Ovary (tissue), 7 donors: ENCODE measurements at regions not wholly inside any gene's neighbourhood (a gene's known extent, or its start where the extent isn't known, plus 50 kb on each side); places are given as distances from the start of the nearest gene placed in this dataset.
"Not testable (repeated sequence)": the region's sequence is repeated elsewhere in the genome, so short reads cannot be mapped to it uniquely, and the experiment has no call there.

Experiments used
- DNase-seq, 5 donors: peaks; one replicate each; pipeline ENCODE4 v3.0.0-alpha.2; 2019 to 2020
- H3K27ac ChIP-seq, 2 donors: fragments of 200-600 bp; one replicate each; pipeline versions ENCODE4 v1.5.1 to v1.8.0; 2019 to 2022
- H3K27me3 ChIP-seq: fragments of 200-600 bp; one replicate; pipeline ENCODE4 v1.8.0; 2022
- H3K36me3 ChIP-seq: fragments of 200-600 bp; sonication (generic); one replicate; pipeline ENCODE4 v1.5.1; 2019
- H3K4me1 ChIP-seq: one replicate; pipeline ENCODE4 v1.8.1; 2013; ENCODE audit warnings: mild to moderate bottlenecking, moderate library complexity; ENCODE audit not compliant: insufficient read depth
- H3K4me3 ChIP-seq: fragments of 200-600 bp; sonication (generic); one replicate; pipeline ENCODE4 v1.5.1; 2017
- H3K9me3 ChIP-seq, 2 donors: fragments of 200-600 bp in 1 of 2; sonication (generic) in 1 of 2; one replicate each; pipeline versions ENCODE4 v1.5.1 to v1.8.1; 2013 to 2019; ENCODE audit warnings: mild to moderate bottlenecking in 1 of 2, moderate library complexity in 1 of 2
- CTCF ChIP-seq, 3 donors: fragments of 450-650 bp in 2 of 3; fragments of 200-600 bp in 1 of 3; IDR thresholded peaks; one replicate each; pipeline versions ENCODE4 v1.5.1 to v1.8.0; 2016 to 2022; ENCODE audit warnings: antibody characterized with exemption in 3 of 3, mild to moderate bottlenecking in 1 of 3
- EP300 ChIP-seq: sonication (generic); formaldehyde crosslinking; IDR thresholded peaks from one replicate; pipeline ENCODE4 v1.6.1; 2017; ENCODE audit warnings: antibody characterized with exemption
- POLR2A ChIP-seq: fragments of 450-650 bp; IDR thresholded peaks from one replicate; pipeline ENCODE4 v1.6.1; 2017; ENCODE audit warnings: antibody characterized with exemption, mild to moderate bottlenecking, moderate library complexity
- WGBS, 3 donors: extraction: QIAGEN DNeasy Blood & Tissue Kit in 1 of 3; methylation state at CpG; one replicate each; pipeline versions ENCODE4 v1.1.5 to v1.1.7; 2013 to 2017; 5-methylcytosine and 5-hydroxymethylcytosine counted together
- intact Hi-C, 4 donors: fragments of 100-400 bp; cut with DNase I; formaldehyde crosslinking; loops; one replicate each; pipeline versions ENCODE4 v1.11.0 to v1.15.1; 2022 to 2023
- donor health status: DM: no; HTN: no; CAD: no; lungs with moderate emphysema.
- donor health status: DM: no; HTN: no; CAD: no.
- donor health status: Bipolar disorder and iron deficiency.
- donor health status: DM: no; HTN: no; CAD: no.
- donor health status: DM: yes; HTN: yes; CAD: no.

- intact Hi-C loops = no loop called here
- H3K27ac ChIP-seq = no peak overlapping the region
These were observed 257.4 kb upstream of the USP25 start for GRCh38 chr21:15472108-15473040.

GRCh38 chr21:15477773-15478172 lies 252.0 kb upstream of the USP25 start:
- DNase-seq, H3K4me3 ChIP-seq, H3K36me3 ChIP-seq, intact Hi-C loops, H3K9me3 ChIP-seq, H3K27me3 ChIP-seq, H3K27ac ChIP-seq, H3K4me1 ChIP-seq: not testable (repeated sequence)
- 91 to 98% (median 97%) methylated on average over 3 of the region's 3 CpGs for WGBS, 3 donors

More at GRCh38 chr21:15472108-15473040, 257.4 kb upstream of the USP25 start:
- no peak overlapping the region for H3K4me3 ChIP-seq
- H3K9me3 ChIP-seq = no peaks in the 10 kb centered on the region
- no peaks in the 10 kb centered on the region for H3K27me3 ChIP-seq
- no peak for DNase-seq
- WGBS, 3 donors = 70 to 86% (median 85%) methylated on average over 6 of the region's 6 CpGs
- H3K36me3 ChIP-seq = no peaks in the 10 kb centered on the region
- TF ChIP-seq EP300 (no peak), POLR2A (no peak), CTCF (IDR thresholded peaks at IDR 0.05) (no peak)
- no peaks in the 10 kb centered on the region for H3K4me1 ChIP-seq

- H3K27me3 ChIP-seq = no peaks in the 10 kb centered on the region
- 92 to 96% (median 93%) methylated on average over 6 of the region's 6 CpGs for WGBS, 3 donors
These were observed 249.6 kb upstream of the USP25 start for GRCh38 chr21:15480160-15480559.

GRCh38 chr21:15483138-15483780 lies 246.5 kb upstream of the USP25 start:
- Histone ChIP-seq H3K9me3 (no peaks in the 10 kb centered on the region), H3K27ac (no peak overlapping the region), H3K4me1 (no peaks in the 10 kb centered on the region), H3K27me3 (no peaks in the 10 kb centered on the region), H3K36me3 (no peaks in the 10 kb centered on the region), H3K4me3 (no peak overlapping the region)
- peak; percentile 80 to 88 (median 87) for DNase-seq
- intact Hi-C loops = loop anchor here in 2 of 4 donors (5.0 to 10.0 kb wide), 4 partner anchors 621 to 1228 kb away; no protein-coding TSS in a partner anchor
- 10 to 14% (median 12%) methylated on average over 8 of the region's 8 CpGs for WGBS, 3 donors
- TF ChIP-seq EP300 = no peak
- TF ChIP-seq CTCF (IDR thresholded peaks at IDR 0.05) = peak; percentile 70 to 80 (median 76)

More at GRCh38 chr21:15480160-15480559, 249.6 kb upstream of the USP25 start:
- no peak for TF ChIP-seq POLR2A
- no peak overlapping the region for H3K27ac ChIP-seq
- intact Hi-C loops = loop anchor here in 2 of 4 donors (5.0 to 10.0 kb wide), 4 partner anchors 618 to 1225 kb away; no protein-coding TSS in a partner anchor
- no peaks in the 10 kb centered on the region for H3K36me3 ChIP-seq
- DNase-seq = no peak
- no peak overlapping the region for H3K4me3 ChIP-seq
- H3K9me3 ChIP-seq = no peaks in the 10 kb centered on the region
- H3K4me1 ChIP-seq = no peaks in the 10 kb centered on the region

- intact Hi-C loops = loop anchor here in 2 of 4 donors (10.0 kb wide), 3 partner anchors 632 to 1232 kb away; no protein-coding TSS in a partner anchor
- H3K27ac ChIP-seq = no peak overlapping the region
These were observed 243.2 kb upstream of the USP25 start for GRCh38 chr21:15486460-15487195.

More at GRCh38 chr21:15486460-15487195, 243.2 kb upstream of the USP25 start:
- Histone ChIP-seq H3K27me3 (no peaks in the 10 kb centered on the region), H3K9me3 (no peaks in the 10 kb centered on the region), H3K4me1 (no peaks in the 10 kb centered on the region), H3K4me3 (no peak overlapping the region), H3K36me3 (no peaks in the 10 kb centered on the region)
- no peak for DNase-seq
- 83 to 89% (median 89%) methylated on average over 11 of the region's 11 CpGs for WGBS, 3 donors
- TF ChIP-seq EP300 (no peak), POLR2A (no peak), CTCF (IDR thresholded peaks at IDR 0.05) (no peak)
